ENCODE measurements at regions not wholly inside any gene's neighbourhood (a gene's known extent, or its start where the extent isn't known, plus 50 kb on each side); places are given as distances from the start of the nearest gene placed in this dataset.

DNA sequence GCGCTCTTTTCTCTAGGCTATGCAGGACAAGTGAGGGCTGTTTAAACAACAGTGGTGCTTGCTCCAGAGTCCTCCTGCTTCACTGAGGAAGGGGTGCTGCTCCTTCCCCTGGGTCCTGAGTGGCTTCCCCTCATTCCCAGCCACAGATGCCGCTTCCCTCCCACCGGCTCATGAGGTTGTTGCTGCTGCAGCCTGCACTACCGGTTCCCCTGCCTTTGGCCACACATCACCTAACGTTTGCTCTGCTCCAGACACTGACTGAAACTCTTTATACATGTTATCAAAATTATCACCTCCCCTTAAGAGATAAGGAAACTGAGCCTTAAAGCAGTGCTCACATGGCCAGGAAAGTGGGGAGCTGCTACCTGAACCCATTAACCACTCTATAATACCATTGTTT lies 130.8 kb upstream of the LGALSL start:
- DNase-seq: no peak

DNA sequence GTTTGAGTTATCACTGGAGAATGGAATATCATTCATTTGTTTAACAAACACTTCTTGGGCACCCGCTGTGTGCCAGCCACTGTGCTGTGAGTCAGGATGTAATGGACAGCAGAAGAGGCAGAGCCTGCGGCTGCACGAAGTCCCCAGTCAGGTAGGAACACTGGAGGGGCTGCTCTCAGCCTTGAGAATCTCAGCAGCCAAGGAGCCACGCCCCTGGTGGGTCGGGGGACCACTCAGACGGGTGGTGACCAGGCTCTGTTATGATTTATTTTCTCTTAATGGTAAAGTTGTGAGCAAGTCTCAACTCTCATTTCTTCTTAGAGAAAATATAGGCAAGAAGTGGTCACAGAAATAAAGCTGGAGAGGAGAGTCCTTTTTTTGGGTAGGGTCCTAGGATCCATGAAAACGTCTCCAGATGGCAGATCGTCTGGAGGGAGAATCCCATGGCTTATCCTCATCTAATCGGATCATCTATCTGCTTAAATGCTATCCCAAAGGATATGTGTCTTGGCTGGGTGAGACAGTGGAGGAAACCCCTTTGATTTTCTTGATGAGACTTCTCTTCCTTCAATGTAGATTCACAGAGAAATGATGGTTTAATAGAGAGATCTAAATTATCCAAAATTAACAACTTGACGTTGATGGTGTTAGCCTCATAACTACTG lies 129.1 kb upstream of the LGALSL start:
- DNase-seq: no peak

DNA sequence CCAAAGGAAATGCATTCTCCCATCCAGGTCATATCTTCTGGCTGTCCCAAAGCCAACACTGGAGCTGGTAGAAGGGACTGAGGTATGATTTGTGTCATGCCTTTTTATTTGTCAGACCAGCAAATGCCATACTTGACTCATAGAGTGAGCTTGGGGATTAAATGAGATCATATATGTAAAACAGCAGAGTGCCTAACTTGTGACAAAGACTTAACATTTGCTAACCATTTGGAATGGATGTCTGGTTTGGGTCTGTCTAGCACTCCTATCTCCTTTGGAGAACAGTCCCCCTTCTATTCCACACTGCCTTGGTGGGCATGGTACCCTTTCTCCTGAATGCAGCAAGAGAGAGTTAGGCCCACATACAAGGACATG lies 128.5 kb upstream of the LGALSL start:
- DNase-seq: no peak

DNA sequence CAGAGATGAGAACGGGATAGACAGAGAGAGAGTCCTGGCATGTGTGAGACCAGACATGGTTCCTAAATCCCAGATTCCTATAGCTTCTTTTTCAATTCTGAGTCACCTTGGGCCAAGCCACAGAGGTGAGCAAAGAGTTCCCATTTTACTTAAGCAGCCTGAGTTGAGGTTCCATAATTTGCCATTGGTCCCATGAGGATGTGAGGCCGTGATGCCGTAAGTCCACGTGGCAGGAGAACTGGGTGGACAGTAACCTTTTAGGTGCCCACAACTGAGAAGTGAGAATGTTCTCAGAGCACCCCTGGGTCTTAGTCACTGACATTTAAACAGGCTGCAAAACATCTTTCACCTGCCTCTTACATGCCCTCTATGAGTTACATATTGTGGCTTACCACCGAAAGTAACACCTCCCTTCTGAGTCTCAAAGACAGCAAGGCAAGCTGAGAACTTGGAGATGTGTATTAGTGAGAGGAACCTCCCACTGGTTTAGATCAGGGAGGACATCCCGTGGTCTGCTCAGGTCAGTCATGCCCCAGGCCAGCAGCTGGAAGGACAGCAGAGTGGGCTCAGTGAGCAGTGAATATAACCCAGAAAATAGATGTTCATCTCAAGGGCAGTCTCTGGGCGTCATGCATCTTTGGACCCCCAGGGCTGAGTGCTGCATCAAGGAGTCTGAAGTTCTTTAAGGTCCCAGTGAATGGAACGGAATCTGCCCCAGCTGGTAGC lies 127.9 kb upstream of the LGALSL start:
- DNase-seq: no peak

DNA sequence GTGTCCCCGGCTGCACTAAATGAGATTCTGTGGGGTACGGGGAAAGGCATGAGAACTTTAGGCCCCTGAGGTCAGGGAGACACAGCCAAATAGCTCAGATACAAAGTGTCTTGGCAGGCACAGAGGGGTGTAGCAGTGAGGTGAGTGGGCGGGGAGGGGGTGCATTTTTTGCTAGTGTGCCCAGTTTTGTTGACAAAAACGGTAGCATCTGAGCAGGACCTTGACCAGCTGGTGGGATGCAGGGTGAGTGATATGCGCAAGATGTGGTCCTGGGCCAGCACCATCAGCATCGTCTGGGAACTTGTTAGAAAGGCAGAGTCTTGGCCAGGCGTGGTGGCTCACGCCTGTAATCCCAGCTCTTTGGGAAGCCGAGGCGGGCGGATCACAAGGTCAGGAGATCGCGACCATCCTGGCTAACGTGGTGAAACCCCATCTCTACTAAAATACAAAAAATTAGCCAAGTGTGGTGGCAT lies 127.3 kb upstream of the LGALSL start:
- DNase-seq: no peak

DNA sequence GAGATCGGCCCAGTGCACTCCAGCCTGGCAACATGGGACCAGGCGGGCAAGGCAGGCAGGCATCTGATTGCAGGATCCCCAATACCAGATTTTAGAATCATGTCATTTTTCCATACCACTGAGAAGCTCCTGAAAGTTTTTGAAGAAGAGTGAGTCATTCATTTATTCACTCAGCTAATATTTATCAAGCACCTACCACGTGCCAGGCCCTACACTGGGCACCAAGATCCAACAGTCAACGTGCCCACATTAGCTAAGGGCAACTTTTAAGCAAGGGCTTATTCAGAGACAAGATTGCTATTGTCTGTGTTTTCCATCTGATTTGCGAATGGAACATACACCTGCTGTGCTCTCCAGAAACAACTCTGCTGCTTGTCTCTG lies 126.8 kb upstream of the LGALSL start:
- no peak for DNase-seq

DNA sequence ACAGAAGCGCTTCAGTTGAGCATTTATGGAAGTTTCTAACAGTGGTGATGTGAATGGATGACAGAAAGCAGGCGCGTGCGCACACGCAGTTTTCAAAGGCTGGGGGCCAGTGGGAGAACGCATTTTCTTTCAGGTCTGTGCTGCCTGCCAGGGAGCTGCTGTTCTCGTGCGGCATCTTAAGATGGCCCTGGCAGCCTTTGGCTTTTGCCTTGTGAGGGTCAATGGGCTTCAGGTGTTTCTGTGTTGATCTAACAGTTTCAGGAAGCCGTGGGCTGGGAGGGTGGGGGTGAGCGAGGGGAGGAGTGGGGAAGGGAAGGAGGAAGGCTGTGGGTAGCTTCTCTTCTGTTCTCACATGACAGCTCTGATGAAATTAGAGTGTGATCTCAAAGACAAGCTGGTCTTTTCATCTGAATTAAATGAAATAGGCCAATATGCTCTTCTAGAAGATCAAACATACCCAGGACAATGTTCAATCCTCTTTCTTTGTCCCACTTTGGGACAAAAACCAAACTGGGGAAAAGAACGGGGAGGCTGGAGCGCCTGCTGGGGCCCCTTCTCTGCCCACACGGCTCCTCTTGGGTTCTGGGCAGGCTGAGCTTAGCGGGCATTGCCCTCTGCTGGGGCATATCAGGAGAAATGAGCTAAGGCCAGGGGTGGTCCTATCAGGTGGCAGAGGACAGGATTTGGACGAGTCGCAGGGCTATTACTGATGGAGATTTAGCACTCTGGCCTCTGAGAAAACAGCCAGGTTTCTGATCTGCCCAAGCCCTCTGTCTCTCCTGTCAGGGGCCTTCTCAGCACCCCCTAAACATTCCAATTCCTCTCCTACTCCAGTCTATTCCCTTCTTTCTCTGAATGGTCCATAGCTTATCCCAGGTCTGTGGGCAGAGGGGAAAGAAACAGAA lies 126.2 kb upstream of the LGALSL start:
- no peak for DNase-seq

DNA sequence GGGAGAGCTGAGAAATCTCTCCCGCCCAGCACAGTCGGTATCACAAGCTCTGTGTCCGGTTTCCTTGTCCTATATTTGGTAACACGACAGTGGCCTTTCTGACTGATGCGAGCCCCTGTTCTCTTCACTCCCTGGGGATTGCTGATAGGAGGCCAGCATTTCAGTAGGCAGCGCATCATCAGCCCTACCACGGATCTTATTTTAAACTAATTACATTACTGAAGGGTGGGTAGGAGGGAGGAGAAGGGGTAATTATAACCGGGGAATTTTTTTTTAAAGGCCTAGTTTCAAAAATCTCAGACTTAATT lies 125.6 kb upstream of the LGALSL start:
- DNase-seq: no peak

DNA sequence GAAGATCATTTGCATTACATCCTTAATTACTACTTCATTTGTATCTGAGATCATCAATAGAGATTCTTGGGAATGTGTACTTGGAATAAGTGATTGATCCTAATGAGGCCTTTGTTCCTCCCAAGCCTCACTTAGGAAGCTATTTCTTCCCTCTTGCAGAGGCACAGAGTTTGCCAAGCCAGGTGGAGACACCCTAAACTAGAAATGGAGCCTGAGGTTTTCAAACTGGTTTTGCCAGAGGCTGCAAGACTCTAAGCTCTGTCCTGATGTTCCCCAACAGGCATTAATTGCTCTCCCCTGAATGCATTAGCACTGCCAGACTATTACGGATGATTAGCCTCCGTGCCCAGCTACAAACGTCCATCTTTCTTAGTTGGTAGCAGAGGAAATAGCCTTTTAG lies 125.2 kb upstream of the LGALSL start:
- DNase-seq: no peak

DNA sequence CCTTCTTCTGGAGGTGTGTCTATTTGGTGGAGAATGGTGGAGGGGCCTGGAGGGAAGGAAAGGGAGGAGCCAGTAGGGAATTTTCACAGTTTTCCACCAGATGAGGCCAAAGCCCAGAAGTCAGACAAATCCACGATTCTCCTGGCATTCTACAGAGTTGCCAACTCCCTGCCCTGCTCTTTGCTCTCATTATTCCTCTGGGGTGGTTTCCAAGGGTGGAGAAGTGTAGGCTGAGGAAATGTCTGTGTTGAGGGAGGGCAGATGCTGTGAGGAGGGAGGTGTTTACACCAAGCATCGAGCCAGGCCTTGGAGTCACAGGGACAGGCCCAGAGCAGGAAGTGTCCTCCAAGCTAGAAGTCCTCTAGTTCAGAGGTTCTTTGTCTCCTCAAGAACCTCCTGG lies 124.1 kb upstream of the LGALSL start:
- DNase-seq: no peak

DNA sequence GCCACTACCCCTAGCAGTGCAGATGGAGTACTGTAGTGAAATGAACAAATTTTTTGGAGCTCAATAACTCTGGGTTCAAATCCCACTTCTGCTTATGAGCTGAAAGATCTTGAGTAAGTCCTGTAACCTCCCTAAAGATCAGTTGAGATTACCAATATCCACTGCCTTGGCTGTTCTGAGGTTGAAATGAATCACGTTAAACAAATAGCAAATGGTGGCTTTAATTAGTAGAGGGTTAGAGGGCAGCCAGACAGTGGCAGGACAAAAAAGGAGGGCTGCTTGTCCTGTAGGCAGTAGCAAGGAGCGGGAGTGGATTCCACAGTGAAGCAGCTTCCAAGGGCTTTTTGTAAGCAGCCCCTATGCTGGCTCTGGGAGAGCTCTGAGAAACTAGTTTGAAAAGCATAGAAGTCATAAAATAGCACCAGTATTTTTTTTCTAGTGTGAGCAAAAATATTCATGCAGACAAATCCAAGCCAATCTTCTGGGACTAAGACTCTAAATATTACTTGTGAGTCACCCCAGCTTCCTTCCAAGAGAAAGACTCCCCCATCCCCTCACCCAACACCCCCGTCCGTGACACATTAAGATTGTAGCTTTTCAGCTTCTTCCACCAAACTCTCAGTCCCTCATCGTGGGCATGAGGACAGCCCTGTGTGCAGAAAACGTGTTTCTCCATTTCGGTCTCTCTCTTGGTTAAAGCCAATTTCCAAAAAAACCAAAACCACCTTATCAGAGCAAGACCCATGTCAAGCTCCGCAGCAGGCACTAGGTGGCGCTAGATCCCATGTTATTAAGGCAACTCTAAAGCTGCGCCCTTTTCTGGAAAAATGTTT lies 123.5 kb upstream of the LGALSL start:
- peak; percentile 85 for DNase-seq

DNA sequence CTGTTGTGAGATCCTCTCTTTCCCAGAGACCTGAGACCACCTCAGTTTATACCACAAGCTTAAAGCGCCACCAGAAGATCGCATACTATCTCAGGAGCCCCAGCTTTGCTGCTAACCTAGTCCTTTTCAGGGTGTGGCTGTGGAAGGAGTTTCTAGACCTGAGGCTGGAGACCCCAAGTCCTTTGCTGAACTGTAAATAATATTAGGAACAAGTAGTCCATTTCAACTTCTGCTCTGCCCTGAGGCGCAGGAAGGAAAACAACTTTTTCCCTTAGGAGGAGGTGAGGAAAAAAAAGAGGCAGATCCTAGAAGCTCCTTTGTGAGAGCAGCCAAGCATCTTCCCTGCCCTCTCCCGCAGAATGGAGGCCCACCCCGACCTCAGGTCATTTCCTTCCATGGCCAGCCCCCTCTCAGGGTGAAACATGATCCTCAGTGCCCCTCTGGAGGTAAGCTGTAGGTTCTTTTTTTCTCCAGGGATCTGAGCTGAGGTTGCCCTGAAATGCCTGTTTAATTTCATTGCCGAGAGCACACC lies 122.8 kb upstream of the LGALSL start:
- DNase-seq: no peak

DNA sequence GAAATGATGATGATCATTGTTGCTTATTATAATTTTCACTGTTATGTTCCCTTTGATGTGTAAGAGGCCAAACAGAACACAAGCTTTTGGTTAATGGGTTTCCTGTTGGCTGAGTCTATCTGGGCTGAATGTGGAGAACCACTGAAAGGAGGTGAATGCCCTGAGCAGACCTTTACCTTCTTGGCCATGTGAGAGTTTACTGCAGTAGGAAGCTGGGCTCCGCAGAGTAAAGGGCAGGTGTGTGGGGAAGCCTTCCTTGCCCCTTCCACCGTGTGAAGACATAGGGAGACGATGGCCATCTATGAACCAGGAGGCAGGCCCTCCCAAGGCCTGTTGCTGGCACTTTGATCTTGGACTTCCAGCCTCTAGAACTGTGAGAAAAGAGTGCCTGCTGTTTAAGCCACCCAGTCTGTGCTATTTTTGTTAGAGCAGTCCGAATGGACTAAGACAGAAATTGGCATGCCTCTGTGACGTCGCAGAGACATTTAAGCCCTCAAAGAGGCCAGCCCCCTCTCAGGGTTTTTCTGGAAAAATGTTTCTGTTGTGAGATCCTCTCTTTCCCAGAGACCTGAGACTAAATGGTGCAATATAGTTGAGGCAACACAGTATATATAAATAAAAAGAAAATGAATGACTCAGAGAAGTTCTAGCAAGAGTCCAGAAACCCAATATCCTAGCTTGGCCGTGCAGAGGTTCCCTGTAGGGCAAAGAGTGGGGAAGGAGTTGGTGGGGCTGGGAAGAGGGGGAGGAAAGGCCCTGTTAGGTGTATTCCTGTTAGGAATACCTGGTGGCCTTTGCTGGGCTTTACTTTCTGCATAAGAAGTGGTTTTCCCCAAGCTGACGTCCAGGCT lies 121.9 kb upstream of the LGALSL start:
- DNase-seq: no peak

DNA sequence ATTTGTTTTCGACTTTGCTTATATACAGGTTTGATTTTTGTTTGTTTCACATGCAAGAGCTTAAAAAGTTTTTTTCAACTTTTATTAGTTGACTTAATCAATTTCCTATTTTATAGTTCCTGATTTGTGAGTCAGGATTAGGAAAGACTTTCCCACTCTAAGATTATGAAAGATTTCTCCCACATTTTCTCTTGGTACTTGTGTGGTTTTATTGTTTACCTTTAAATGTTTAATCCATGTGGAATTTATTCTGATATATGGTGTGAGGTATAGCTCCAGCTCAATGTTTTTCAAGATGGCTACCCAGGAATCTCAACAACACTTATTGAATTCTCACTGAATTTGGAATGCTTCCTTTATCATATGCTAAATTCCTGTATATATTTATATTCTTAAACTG lies 117.8 kb upstream of the LGALSL start:
- no peak for DNase-seq

DNA sequence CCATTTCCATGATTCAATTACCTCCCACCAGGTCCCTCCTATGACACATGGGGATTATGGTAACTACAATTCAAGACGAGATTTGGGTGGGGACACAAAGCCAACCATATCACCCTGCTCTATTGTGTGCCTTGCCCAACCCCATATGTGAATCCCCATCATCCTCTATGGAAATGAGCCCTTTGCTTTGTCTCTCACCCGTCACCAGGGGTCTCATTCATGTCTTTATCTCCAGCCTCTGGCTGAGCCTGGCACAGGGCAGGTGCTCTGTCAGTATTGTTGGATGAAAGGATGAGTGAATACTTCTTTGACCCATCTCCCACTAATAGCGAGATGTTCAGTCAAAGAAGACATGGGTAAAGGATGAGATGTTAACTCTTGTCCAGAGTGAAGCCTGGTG lies 116.6 kb upstream of the LGALSL start:
- DNase-seq: no peak

DNA sequence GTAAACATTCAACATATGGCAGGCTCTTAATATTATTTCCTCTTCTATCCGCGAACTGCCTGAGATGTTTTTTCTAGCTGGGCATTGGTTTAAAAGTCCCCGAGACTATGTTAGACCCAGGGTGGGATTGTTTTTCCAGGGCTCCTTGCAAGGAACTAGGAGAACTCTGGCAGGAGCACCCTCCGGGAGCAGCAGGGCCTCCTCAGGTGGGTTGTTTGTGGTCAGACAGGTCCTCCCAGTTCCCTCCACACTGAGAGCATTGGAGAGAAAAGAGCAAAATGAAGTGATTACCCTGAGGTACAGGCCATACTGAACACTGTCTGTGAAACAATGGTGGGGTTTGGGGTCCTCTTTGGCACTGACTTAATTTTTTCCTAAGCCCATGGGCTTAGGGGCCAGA lies 115.9 kb upstream of the LGALSL start:
- DNase-seq: no peak

DNA sequence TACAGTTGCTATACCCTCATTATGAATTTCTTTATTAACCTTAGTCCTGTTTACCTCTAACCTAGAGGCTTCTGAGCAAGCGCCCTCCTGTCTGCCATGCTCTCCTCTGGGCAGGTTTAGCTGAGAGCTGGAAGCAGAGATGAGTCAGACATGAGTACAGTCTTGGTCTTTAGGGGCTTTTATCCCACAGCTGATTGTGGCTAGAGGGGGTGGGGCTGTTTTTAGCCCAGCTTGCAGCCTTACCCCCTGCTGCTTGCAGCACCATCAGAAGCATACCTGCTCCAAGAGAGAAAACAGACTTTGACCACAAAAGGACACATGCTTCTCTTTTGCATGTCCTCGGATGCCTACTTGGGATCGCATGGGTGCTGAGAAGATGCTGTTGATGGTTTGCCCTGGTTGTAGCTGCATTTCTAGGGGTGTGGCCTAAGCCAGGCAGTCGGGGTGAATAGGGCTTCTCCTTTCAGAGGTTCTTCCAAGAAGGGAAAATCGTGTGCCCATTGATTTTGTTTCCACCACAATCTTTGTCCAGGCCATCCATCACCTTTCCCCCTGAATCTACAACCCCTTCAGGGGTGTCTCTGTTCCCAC lies 115.0 kb upstream of the LGALSL start:
- no peak for DNase-seq

DNA sequence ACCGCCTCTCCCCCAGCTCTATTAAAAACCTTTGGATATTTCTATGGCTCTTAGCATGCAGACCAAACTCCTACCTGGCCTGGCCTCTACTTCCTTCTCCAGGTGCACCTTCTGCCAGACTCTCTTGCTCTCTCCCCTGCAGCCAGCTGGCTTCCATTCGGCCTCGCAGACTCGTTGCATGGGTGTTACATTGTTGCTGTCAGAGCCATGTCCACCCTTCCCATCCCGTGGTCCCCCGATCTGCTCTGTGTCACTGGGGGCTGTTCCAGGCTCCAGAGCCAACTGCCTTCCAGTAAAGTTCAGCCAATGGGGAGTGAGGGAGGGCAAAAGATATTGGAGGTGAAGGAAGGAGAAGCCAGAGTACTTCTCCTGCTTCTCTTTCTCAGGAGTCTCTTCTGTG lies 112.5 kb upstream of the LGALSL start:
- DNase-seq: no peak

DNA sequence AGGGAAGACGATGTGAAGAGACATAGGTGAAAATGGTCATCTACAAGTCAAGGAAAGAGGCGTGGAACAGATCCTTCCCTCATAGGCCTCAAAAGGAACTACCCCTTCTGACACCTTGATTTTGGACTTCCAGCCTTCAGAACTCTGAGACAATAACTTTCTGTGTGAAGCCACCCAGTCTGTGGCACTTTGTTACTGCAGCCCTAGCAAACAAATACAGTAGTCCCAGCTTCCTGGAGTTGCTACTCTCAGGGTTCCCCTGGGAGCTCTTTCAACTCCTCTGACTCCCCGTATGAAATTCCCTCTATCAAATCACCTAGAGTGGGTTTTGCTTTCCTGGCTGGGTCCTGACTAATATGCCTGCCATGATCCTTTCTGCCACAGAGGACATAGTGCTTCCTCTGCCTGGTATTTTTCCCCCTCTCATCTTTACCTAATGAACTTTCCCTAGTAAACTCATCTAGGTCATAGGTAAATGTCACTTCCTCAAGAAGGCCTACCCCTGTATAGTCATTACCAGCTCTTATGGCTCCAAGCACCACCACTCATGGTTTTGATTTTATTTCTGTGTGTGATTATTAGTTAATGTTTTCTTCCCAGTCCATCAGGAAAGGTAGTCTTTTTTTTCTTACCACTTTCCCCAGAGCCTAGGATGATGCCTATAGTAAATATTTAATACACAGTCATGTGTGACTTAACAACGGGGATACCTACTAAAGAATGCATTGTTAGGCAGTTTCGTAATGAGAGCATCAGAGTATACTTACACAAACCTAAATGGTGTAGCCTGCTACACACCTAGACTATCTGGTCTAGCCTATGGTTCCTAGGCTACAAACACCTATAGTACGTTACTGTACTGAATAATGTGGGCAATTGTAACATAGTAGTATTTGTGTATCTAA lies 111.5 kb upstream of the LGALSL start:
- no peak for DNase-seq

DNA sequence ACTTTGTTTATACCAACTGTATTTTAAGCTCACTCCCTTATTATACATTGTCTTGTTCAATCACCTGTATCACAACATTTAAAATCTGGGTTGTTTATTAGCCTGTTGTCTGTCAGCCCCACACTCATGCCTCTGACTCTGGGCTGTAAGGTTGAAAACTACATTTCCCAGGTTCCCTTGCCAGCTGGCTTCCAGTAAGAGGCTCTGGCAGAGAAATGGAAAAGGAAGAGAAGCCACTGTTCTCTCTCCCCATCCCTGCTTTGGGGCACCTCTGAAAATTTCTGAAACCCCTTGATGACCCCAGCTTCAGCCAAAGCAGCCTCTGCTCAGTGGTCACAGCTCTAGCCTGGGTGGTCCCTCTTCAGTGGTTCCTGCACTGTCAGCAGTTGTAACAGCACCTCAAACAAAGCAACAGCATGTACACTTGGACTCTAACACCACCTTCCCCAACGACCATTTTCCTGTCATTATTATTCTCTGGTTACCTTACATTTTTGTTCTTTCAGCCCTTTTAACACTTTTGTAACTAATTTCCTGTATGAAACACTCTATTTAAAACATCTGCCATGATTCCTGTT lies 108.9 kb upstream of the LGALSL start:
- DNase-seq: no peak

Data from NCI-H2029 treated with DMSO at 0.1 percent for 48 hours (cell line).